Fibroblast of skin of scalp (primary cell): ENCODE measurements at regions not wholly inside any gene's neighbourhood (a gene's known extent, or its start where the extent isn't known, plus 50 kb on each side); places are given as distances from the start of the nearest gene placed in this dataset.
"Not testable (repeated sequence)": the region's sequence is repeated elsewhere in the genome, so short reads cannot be mapped to it uniquely, and the experiment has no call there.

ENCODE experiments used
- DNase-seq: peaks from one replicate; pipeline ENCODE4 v3.0.0-alpha.2; 2013

DNA sequence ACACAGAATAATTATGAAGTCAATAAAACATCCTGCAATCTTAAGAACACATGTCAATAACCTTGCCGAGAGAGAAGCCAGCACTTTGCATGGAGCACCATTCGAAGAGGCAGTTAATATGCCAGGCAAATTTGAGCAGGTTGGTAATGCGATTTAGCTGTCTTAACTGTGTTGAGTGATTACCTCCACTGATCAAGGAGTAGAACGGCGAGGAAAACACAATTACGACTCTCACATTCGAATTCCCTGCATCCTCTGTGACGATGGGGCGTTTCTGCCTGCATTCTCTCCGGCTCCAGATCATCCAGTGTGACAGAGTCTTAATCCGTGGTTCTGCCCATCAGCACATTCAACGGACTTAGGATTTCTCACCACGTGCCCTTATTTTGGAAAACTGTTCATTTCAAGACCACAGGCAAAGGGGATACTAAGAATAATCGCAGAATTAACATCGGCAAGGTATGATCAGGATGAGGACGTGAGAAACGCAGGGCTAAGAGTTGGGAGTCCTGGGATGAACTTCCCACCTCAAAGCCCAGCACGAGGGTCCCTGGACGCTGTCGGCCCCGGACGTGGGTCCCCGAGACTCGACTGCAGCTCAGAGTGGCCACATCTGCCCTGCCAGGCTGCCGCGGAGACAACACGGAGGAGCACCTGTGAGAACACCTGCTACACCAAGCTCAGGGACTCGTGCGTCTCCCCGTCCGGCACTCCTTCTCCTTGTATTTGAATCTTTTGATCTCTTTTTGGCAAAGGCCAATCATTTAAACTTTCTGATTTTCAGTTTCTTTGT, 499.2 kb upstream of the SALL3 start:
- DNase-seq, result no peak

DNA sequence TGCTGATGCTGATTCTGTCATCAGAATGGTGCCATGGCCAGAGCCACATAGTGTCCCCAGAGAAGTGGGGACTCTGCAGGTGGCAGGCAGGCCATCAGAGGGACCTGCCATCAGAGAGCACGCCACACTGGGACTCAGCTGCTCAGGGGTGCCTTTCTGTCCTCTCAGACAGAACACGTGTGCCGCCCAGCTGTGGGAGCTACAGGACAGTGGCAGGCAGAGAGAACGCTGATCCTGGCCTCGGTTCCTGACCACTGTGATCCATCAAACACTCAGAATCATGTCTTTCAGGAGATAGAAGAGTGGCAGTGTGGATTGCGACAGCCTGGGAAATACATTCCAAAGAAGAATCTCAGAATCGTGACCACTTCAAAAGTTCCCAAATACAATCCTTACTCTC, 497.2 kb upstream of the SALL3 start:
- DNase-seq, result no peak

DNA sequence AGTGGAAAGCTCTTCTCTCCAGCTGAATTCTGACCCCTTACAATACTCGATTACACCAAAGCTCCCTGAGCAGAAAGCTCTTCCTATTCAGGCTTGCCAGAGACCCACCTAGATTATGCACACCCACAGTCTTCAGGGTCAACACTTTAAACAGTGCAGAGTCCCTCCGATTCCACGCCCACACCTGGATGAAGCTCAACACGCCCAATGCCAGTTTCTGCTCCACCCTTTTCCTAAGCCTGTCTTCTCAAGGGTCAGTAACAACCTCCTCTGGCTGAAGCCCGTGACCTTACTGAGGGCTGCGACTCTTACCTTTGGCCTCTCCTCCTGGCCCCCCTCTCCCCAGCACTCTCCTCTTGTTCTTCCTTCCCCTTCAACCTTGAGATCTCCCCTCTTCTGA, 492.0 kb upstream of the SALL3 start:
- DNase-seq, result no peak

DNA sequence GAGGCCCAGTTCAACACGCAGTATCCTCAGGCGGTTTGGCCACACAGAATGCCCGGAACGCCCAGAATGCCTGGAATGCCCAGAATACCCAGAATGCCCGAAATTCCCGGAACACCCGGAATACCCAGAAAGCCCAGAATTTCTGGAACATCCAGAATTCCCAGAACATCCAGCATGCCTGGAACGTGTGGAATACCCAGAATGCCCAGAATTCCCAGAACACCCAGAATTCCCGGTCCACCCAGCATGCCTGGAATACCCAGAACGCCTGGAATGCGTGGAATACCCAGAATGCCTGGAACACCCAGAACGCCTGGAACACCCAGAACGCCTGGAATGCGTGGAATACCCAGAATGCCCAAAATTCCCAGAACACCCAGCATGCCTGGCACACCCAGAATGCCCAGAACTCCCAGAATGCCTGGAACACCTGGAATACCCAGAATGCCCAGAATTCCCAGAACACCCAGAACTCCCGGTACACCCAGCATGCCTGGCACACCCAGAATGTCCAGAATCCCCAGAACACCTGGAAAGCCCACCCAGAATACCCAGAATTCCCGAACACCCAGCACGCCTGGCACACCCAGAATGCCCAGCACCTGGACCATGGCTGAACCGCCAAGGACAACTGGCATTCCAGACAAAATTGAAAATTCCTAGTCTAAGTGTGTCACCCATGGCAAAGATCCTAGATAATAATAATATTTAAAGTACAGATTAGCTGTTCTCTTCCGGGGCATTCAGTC, 487.4 kb upstream of the SALL3 start:
- no peak for DNase-seq

DNA sequence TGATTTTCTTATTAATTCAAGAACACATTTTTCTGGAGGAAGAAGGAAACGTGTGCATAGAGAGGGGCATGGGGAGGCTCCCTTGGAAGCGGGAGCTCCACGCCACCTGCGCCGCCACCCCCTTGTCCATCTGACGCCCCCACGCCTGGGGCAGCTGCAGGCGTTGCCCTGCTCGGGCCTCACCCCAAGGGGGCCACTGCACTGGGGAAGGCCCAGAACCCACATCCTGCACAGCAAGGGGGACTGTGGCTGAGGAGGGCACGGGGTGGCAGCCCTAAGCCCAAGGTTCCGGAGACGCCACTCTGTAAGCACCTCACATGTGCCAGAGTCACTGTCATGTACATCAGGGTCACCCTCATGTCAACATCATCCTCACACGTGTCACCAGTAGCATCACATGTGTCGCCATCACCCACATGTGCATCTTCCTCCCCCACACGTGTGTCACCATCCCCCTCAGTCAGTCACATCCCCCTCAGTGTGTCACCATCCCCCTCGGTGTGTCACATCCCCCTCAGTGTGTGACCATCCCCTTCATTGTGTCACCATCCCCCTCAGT, 486.7 kb upstream of the SALL3 start:
- DNase-seq, result no peak

DNA sequence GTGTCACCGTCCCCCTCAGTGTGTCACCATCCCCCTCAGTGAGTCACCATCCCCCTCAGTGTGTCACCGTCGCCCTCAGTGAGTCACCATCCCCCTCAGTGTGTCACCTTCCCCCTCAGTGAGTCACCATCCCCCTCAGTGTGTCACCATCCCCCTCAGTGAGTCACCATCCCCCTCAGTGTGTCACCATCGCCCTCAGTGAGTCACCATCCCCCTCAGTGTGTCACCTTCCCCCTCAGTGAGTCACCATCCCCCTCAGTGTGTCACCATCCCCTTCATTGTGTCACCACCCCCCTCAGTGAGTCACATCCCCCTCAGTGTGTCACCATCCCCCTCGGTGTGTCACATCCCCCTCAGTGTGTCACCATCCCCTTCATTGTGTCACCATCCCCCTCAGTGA, 486.1 kb upstream of the SALL3 start:
- not testable (repeated sequence) for DNase-seq

DNA sequence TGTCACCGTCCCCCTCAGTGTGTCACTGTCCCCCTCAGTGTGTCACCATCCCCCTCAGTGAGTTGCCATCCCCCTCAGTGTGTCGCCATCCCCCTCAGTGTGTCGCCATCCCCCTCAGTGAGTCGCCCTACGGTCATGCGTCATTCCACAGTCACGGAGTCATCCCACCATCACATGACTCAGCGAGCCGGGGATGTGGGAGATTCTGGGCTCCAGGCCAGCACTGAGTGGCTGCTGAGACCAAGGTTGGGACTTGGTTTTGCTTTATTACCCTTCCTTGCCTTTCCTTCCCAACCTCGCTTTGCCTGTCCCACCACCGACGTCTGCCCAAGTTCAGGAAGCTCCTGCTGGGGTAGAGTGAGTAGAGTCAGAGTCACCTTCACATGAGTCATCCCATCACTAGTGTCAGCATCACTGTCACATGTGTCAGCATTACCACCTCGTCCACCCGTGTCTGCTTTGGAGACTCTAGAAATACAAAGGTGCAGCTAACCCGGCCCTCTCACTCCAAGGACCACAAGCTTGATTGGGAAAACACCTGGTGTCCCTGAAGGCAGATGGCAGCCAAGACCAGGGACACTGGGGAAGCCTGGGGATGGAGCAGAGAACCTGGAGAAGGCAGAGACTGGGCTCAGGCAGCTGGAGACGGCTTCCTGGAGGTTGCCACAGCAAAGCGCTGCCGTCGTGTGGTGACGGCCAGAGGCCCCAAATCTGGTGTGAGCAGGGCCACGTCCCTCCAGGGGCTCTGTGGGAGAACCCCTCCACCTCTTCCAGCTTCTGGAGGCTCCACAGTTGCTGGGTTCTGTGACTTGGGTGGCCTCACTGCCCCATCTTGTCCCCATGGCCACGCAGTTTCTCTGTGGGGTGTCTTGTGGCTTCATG, 485.2 kb upstream of the SALL3 start:
- DNase-seq, result no peak

DNA sequence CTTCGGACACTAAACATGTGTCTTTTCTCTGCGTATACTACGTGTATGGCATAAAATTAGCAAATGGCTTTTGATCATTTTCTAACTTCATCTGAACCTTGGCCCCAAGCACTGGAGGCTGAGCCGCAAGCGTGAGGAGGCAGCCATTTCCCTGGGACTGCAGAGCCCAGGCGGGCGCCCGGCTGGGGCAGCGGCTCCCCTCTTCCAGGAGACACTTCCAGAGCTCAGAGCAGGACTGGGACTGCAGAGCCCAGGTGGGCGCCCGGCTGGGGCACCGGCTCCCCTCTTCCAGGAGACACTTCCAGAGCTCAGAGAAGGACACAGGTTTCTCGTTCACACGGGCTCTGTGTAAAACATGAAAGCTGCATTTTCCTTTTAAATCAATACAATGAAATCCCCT, 484.1 kb upstream of the SALL3 start:
- no peak for DNase-seq

DNA sequence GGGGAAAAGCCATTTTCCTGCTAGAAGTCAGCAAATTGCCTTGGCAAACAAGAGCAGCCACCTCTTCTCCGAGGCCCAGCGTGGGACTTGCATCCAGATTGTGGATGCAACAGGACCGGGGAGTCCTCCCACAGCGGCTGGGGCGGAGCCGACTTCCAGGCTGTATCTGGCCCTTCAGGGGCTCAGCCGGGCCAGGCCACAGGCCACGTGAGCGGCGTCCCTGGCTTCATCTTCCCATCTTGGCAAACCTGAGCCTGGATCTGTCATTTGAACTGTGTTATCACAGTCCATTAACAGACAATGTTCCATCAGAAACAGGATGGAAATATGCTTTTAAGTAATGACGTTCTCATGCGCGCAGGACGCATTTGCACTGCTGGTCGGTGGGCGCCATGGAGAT, 483.5 kb upstream of the SALL3 start:
- no peak for DNase-seq

DNA sequence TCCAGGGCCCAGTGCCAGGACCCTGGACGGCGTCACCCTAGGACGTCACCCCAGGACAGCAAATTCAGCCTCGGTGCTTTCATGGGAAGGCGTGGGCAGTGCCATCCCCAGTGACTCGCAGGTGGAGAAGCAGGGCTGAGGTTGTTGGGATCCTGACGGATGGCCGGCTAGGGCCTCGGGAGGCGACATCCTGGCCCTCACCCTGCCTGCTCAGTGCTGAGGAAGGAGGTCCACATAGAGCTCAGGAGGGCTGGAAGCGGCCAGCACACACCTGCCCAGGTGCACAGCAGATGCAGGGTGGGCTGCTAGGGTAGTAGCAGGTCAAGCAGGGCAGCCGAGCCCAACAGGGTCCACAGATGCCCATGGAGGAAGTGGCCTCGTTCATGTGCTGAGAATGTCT, 482.0 kb upstream of the SALL3 start:
- no peak for DNase-seq

DNA sequence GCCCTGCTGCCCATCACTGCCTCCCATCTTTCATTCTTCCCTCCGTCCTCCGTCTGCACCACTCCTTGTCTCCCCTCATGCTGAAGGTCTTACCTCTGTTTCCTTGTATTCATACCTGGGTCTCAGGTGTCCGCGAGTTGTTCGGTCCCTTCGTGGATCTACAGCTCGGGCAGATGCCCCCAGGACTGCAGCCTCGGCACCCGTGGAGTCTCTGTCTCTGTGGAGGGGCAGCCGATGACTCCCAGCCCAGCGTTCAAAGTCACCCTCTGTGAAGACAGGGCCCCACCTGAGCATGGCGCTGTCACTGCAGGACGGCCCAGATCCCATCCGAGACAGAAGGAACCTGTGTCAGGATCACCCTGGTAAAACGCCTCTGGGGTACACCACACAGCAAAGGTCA, 480.0 kb upstream of the SALL3 start:
- DNase-seq, result no peak

DNA sequence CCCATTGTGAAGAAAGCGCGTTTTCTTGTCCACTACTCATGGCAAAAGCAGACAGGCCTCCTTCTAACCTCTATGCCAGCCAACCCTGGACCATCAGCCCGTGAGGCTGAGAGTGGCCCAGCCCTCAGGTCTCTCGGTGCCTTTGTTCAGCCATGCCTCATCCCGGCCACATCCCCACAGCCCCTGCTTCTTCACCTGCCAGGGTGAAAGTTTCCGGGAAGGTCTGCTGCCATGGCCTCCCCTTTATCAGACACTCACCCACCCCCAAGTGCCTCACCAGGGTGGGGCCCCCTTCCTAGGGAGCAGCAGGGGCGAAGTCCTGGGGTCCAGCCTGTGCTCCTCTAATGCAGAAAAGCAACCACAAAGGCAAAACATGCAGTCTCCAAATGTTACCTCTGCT, 478.4 kb upstream of the SALL3 start:
- DNase-seq, result no peak

DNA sequence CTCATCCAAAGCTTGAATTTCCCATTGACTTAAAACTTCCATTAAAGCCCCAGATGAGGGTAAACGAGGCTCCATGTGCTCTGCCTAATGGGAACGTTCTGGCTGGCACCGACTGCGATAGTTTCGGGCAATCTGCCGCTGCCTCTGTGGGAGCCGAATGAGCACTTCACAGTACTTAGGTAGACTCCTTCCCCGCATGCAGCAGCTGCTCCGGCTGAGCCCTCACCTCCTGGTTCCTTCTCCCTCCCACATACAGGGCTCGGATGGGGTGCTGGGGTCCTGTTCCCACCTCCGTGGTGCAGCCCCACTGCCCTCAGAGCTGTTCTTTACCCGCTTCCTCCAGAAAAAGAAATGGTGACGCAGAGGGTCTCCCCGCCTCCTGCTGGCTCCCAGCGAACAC, 476.5 kb upstream of the SALL3 start:
- DNase-seq, result no peak

DNA sequence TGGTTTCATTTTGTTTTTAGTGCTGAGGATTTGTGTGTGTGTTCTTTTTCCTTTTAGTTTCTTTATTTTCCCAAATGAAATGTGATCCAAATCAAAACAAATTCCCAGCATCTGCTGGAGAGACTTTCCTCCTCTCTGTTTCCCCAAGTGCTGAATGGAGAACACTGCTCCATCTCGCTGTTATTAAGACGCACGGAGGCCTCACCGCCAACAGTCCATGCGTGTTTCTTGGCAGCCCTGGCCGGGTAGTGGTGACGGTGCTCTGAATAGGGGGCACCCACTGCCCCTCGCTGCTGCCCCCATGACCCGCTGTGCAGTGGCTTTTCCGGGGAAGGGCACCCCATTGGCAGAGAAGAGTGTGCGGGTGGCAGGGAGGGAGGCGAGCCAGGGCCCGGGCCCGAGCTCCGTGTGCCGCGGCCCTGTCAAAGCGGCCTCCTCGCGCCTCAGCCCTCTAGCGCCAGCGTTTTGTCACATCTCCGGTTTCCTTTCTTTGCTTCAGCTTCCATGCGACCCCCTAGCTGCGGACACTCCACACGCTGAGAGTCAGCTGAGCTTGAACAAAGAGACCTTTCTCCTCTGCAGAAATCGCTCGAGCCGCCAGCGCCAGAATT, 473.7 kb upstream of the SALL3 start:
- no peak for DNase-seq

DNA sequence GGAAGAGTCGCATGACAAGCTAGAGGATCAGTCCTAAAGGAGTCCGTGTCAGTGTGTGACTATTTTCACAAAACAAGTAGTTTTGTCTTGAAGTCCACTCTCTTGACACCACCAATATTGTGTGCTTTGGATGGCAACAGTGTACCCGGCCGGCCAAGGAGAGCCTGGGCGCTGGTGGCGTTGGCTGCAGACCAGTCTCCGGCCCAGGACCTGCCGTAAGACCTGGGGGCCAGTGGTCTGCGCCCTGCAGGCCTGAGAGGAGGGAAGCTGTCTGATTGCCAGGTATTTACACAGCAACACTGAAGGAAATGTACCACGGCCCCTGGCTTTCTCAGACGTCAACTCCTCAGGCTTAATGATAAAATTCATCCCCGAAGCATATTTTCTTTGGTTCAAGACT, 472.4 kb upstream of the SALL3 start:
- DNase-seq, result no peak

DNA sequence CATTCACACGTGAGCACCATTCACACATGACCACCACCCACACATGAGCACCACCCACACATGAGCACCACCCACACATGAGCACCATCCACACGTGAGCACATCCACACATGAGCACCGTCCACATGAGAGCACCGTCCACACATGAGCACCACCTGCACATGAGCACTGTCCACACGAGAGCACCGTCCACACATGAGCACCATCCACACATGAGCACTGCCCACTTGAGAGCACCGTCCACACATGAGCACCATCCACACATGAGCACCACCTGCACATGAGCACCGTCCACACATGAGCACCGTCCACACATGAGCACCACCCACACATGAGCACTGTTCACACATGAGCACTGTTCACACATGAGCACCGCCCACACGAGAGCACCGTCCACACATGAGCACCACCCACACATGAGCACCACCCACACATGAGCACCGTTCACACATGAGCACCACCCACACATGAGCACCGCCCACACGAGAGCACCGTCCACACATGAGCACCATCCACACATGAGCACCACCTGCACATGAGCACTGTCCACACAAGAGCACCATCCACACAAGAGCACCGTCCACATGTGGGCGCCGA, 471.3 kb upstream of the SALL3 start:
- not testable (repeated sequence) for DNase-seq

DNA sequence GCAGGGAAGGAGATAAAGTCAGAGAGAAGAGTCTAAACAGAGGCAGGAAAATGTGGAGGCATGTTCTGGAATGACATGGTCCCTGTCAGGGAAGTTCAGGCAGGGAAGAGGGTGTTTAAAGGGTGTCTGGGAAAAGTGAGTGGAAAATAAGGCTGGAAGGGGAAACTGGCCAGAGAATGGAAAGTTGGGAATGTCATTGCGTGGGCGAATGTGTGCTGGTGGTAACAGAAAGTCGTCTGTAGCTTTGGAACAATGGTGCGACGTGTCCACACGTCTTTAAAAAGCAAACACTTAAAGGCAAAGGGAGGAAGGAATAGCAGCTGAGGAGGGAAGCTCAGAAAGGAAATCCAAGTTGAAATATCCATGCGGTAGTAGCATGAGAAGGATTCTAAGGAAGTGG, 469.5 kb upstream of the SALL3 start:
- DNase-seq, result no peak

DNA sequence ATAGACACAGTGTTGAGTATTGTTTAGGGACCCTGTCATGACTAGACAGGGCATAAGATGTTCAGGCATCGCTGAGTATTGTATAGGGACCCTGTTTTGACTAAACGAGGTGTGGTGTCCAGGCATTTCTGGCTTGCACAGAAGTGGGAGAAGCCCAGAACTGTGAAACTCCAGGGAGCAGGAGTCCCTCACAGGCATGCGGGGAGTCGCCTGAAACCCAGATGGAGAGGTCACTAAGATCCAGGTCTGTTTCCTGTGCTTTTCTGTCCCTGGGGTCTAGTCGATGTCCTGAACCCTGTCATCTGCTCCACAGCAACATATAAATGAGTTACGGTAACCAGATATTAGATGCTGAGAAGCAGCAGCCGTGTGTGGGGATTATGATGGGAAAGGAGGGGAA, 469.0 kb upstream of the SALL3 start:
- DNase-seq, result no peak

DNA sequence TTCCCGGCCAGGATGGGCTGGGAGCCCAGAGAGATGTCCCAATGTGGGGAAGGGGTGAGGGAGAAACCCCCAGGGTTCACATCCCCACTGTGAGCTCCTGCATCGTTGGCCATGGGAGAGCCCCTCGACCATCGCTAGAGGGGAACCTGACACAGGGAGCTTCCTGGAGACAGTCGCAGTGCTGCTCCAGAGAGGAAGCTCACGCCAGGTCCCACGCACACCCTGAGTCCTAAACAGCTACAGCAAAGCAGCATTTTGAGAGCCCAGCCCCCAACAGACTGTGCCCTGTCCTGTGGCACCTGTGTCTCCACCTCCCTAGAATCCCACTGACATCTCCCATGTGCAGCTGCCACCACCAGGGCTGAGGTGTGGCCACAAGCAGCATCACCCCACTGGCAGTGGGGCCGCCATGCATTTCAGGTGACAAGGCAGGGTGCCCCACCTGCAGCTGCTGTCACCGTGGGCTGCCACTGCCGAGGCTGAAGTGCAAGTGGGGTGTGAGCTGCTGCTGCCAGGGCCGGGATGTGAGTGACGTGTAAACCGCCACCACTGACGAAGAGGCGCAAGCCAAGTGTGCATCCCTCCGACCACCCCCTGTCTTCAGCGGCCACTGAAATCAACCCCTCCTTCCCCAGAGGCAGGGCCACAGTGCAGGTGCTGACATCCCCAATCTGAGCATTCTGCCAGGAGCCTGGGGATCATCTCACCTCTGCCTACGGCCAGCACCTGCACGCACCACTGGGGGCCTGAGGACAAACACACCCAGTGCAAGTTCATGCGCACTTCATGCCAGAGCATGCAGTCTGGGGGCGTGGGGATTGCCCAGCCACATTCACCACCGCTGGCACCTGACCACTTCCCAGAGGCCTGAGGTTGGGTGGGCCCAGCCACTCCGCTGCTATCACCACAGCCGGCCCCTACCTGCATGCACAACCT, 467.7 kb upstream of the SALL3 start:
- DNase-seq, result no peak

DNA sequence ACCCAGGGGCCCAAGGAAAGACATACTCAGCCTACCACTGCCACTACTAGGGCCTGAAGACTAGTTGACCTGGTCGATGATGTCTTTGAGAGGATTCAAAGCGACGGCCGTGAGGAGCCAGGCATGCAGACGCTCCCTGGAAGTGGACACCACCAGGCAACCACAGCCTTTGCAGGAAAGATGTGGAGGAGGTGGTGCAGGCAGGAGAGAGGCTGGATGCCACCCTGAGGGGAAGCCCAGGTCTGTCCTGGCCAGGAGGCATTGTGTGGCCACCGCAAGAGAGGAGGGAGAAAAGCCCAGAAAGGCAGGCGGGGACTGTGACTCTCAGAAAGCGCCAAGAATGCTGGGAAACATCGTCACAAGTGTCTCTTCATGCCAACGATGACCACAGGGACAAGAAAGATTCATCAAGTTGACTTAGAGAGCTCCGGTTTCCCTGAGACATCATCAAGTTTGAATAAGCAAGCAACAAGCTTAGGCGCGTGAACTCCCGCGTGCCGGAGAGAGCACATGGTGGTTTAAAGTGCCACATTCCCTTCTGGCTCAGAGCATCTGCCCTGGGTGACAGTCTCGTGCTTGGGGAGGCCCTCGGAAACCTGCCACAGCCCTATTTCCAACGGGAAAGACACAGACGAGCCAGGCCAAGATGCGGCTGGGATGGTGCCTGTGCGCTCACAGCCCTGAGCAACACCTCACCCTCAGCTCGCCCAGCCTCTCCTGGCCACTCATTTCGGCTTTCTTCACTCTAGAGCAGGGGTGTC, 464.5 kb upstream of the SALL3 start:
- DNase-seq, result no peak
